ENCODE measurements at regions not wholly inside any gene's neighbourhood (a gene's known extent, or its start where the extent isn't known, plus 50 kb on each side); places are given as distances from the start of the nearest gene placed in this dataset.

DNA sequence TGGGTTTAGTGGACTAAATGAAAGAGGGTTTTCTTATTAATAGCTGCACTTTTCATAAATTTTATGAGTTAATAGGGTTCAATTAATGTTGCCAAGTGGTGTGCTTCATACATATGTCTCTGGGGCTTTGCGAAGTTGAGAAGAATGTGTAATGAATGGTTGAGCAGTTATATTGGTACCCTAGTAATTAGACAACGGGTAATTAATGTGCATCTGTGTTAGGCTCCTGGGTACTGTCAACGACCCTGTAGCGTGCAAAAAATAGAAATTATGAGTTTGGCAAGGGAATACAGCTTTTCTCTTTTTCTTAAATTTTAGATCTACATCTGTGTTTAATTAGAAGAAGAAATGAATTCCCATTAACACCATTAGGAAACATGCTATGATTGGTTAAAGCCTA, 1027.7 kb downstream of the ARAP2 start:
- Histone ChIP-seq H3K9ac (ENCODE audit: low read length) (no peak overlapping the region), H4K8ac (ENCODE audit: low read length) (no peak overlapping the region)

DNA sequence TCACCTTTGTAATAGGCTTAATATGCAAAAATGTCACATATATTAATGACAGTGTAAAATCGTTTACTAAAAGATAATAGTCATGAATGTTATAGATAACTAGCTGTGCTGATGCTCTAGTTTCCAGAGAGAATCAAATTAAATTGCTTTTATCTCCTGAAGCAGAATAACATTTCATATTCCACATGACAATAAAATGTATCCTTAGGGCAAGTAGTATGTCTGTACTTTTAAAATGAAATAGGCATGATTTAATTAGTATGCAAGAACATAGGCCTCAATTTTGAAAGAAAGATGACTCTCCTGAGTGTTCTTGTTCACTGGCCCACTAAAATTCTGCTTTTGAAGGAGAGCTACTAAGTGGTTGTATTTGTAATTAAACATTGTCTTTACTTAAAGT, 1027.0 kb downstream of the ARAP2 start:
- Histone ChIP-seq H3K18ac (ENCODE audit: low read depth in 1 of 2, low read length in 2 of 2) (no peak overlapping the region), H3K4me1 (ENCODE audit: control insufficient read depth, insufficient read depth, low read depth, low read length) (no peaks in the 10 kb centered on the region), H3K9me3 (ENCODE audit: control insufficient read depth, low read length) (no peaks in the 10 kb centered on the region), H2BK120ac (ENCODE audit: low read depth, low read length) (no peak overlapping the region), H2AFZ (ENCODE audit: low read depth, low read length) (no peak overlapping the region), H2BK12ac (ENCODE audit: low read length in 2 of 2) (no peak overlapping the region), H4K8ac (ENCODE audit: low read length) (no peak overlapping the region), H3K14ac (ENCODE audit: low read length in 2 of 2) (no peak overlapping the region), H3K4ac (ENCODE audit: low read depth in 1 of 2, low read length in 2 of 2) (no peak overlapping the region), H3K9ac (ENCODE audit: low read length) (no peak overlapping the region), H3K4me2 (ENCODE audit: low read length, poor library complexity, severe bottlenecking) (no peak overlapping the region), H2BK15ac (ENCODE audit: low read depth, poor library complexity, severe bottlenecking) (no peak overlapping the region), H2AK5ac (ENCODE audit: low read length, severe bottlenecking) (no peak overlapping the region), H4K91ac (ENCODE audit: low read length) (no peak overlapping the region), H2BK5ac (ENCODE audit: low read depth, low read length, poor library complexity, severe bottlenecking) (no peak overlapping the region), H3K79me1 (replicated peaks; ENCODE audit: low read length, poor library complexity, severe bottlenecking) (no peaks in the 10 kb centered on the region), H3K27ac (ENCODE audit: low read length, poor library complexity, severe bottlenecking) (no peak overlapping the region), H3K4me3 (ENCODE audit: insufficient read depth in 1 of 2, low read depth in 1 of 2, low read length in 2 of 2) (no peak overlapping the region), H3K23ac (ENCODE audit: low read length in 2 of 2) (no peak overlapping the region), H3K36me3 (ENCODE audit: control insufficient read depth in 1 of 2, insufficient read depth in 2 of 2, low read depth in 1 of 2, low read length in 2 of 2) (no peaks in the 10 kb centered on the region), H3K27me3 (ENCODE audit: control insufficient read depth in 1 of 2, insufficient read depth in 1 of 2, low read length in 2 of 2) (no peaks in the 10 kb centered on the region)
- no peak for DNase-seq
- WGBS = no CpG with 5 or more reads among the region's 1 CpG

More for the DNA sequence above, 1027.7 kb downstream of the ARAP2 start:
- no peak overlapping the region for H3K23ac ChIP-seq (ENCODE audit: low read length in 2 of 2)
- H2BK5ac ChIP-seq (ENCODE audit: low read depth, low read length, poor library complexity, severe bottlenecking) = no peak overlapping the region
- no peak overlapping the region for H2BK15ac ChIP-seq (ENCODE audit: low read depth, poor library complexity, severe bottlenecking)
- H4K91ac ChIP-seq (ENCODE audit: low read length) = no peak overlapping the region
- no peak overlapping the region for H2AFZ ChIP-seq (ENCODE audit: low read depth, low read length)
- no peaks in the 10 kb centered on the region for H3K9me3 ChIP-seq (ENCODE audit: control insufficient read depth, low read length)
- no peaks in the 10 kb centered on the region for H3K4me1 ChIP-seq (ENCODE audit: control insufficient read depth, insufficient read depth, low read depth, low read length)
- H3K4me3 ChIP-seq (ENCODE audit: insufficient read depth in 1 of 2, low read depth in 1 of 2, low read length in 2 of 2) = no peak overlapping the region
- no peak overlapping the region for H2AK5ac ChIP-seq (ENCODE audit: low read length, severe bottlenecking)
- H3K4ac ChIP-seq (ENCODE audit: low read depth in 1 of 2, low read length in 2 of 2) = no peak overlapping the region
- H3K79me1 ChIP-seq (replicated peaks; ENCODE audit: low read length, poor library complexity, severe bottlenecking) = no peaks in the 10 kb centered on the region
- H3K27ac ChIP-seq (ENCODE audit: low read length, poor library complexity, severe bottlenecking) = no peak overlapping the region
- no peak overlapping the region for H3K18ac ChIP-seq (ENCODE audit: low read depth in 1 of 2, low read length in 2 of 2)
- H3K27me3 ChIP-seq (ENCODE audit: control insufficient read depth in 1 of 2, insufficient read depth in 1 of 2, low read length in 2 of 2) = no peaks in the 10 kb centered on the region
- no peaks in the 10 kb centered on the region for H3K36me3 ChIP-seq (ENCODE audit: control insufficient read depth in 1 of 2, insufficient read depth in 2 of 2, low read depth in 1 of 2, low read length in 2 of 2)
- 98% methylated on average over 2 of the region's 4 CpGs for WGBS
- no peak overlapping the region for H3K4me2 ChIP-seq (ENCODE audit: low read length, poor library complexity, severe bottlenecking)
- H3K14ac ChIP-seq (ENCODE audit: low read length in 2 of 2) = no peak overlapping the region
- no peak overlapping the region for H2BK120ac ChIP-seq (ENCODE audit: low read depth, low read length)
- no peak for DNase-seq
- no peak overlapping the region for H2BK12ac ChIP-seq (ENCODE audit: low read length in 2 of 2)

DNA sequence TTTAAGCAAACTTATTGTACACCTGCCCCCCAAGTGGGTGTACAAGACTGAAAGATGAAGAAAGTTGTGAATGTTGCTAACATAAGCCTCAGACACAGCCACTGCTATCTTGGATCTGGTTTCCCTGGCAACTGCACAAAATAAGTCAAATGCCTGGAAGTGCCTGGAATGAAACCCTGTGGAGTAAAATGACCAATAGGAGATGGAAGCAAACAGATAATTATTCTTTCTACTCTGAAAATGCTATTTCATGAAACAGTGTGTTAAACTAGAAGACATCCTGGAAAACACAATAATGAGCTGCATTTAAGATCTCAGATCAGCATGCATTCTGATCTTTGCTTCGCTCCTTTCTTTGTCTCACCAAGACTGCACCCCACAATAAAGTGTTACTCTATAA, 1016.0 kb downstream of the ARAP2 start:
- 89% methylated on average over 1 of the region's 1 CpG for WGBS
- Histone ChIP-seq H2BK120ac (ENCODE audit: low read depth, low read length) (no peak overlapping the region), H3K14ac (ENCODE audit: low read length in 2 of 2) (no peak overlapping the region), H4K8ac (ENCODE audit: low read length) (no peak overlapping the region), H3K4ac (ENCODE audit: low read depth in 1 of 2, low read length in 2 of 2) (no peak overlapping the region), H3K79me1 (replicated peaks; ENCODE audit: low read length, poor library complexity, severe bottlenecking) (no peaks in the 10 kb centered on the region), H3K27ac (ENCODE audit: low read length, poor library complexity, severe bottlenecking) (no peak overlapping the region), H3K4me2 (ENCODE audit: low read length, poor library complexity, severe bottlenecking) (no peak overlapping the region), H3K4me1 (ENCODE audit: control insufficient read depth, insufficient read depth, low read depth, low read length) (no peaks in the 10 kb centered on the region), H3K9ac (ENCODE audit: low read length) (no peak overlapping the region), H2AK5ac (ENCODE audit: low read length, severe bottlenecking) (no peak overlapping the region), H3K27me3 (ENCODE audit: control insufficient read depth in 1 of 2, insufficient read depth in 1 of 2, low read length in 2 of 2) (no peaks in the 10 kb centered on the region), H3K18ac (ENCODE audit: low read depth in 1 of 2, low read length in 2 of 2) (no peak overlapping the region), H3K9me3 (ENCODE audit: control insufficient read depth, low read length) (no peaks in the 10 kb centered on the region), H2AFZ (ENCODE audit: low read depth, low read length) (no peak overlapping the region), H2BK15ac (ENCODE audit: low read depth, poor library complexity, severe bottlenecking) (no peak overlapping the region), H3K23ac (ENCODE audit: low read length in 2 of 2) (no peak overlapping the region), H2BK12ac (ENCODE audit: low read length in 2 of 2) (no peak overlapping the region), H3K36me3 (ENCODE audit: control insufficient read depth in 1 of 2, insufficient read depth in 2 of 2, low read depth in 1 of 2, low read length in 2 of 2) (no peaks in the 10 kb centered on the region), H3K4me3 (ENCODE audit: insufficient read depth in 1 of 2, low read depth in 1 of 2, low read length in 2 of 2) (no peak overlapping the region), H4K91ac (ENCODE audit: low read length) (no peak overlapping the region), H2BK5ac (ENCODE audit: low read depth, low read length, poor library complexity, severe bottlenecking) (no peak overlapping the region)
- peak; percentile 23 for DNase-seq

DNA sequence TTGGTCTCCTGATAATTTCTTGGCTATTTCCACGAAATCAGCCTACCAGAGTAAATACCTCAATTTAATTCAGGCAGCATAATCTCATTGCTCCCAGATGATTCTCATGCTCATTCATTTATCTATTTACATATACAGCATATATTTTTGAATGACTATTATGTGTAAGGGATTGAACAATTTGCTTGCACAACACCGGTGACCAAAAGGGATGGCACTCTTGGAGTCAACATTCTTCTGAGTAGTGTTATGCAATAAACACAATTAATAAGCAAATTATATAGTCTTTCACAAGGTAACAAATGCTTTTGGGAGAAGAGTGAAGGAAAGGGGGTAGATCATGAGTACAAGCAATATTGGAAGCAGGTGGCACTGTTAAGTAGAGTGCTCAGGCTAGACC, 1015.3 kb downstream of the ARAP2 start:
- H3K27me3 ChIP-seq (ENCODE audit: control insufficient read depth in 1 of 2, insufficient read depth in 1 of 2, low read length in 2 of 2) = no peaks in the 10 kb centered on the region
- H2BK12ac ChIP-seq (ENCODE audit: low read length in 2 of 2) = no peak overlapping the region
- H3K18ac ChIP-seq (ENCODE audit: low read depth in 1 of 2, low read length in 2 of 2) = no peak overlapping the region
- H2AFZ ChIP-seq (ENCODE audit: low read depth, low read length) = no peak overlapping the region
- H3K27ac ChIP-seq (ENCODE audit: low read length, poor library complexity, severe bottlenecking) = no peak overlapping the region
- whole genome bisulfite sequencing = no CpG with 5 or more reads among the region's 2 CpGs
- H3K14ac ChIP-seq (ENCODE audit: low read length in 2 of 2) = no peak overlapping the region
- peaks cover under 1% of the 10 kb centered on the region for H3K9me3 ChIP-seq (ENCODE audit: control insufficient read depth, low read length)
- H3K4me3 ChIP-seq (ENCODE audit: insufficient read depth in 1 of 2, low read depth in 1 of 2, low read length in 2 of 2) = no peak overlapping the region
- H4K91ac ChIP-seq (ENCODE audit: low read length) = no peak overlapping the region
- no peaks in the 10 kb centered on the region for H3K79me1 ChIP-seq (replicated peaks; ENCODE audit: low read length, poor library complexity, severe bottlenecking)
- H4K8ac ChIP-seq (ENCODE audit: low read length) = no peak overlapping the region
- no peaks in the 10 kb centered on the region for H3K4me1 ChIP-seq (ENCODE audit: control insufficient read depth, insufficient read depth, low read depth, low read length)
- H3K4ac ChIP-seq (ENCODE audit: low read depth in 1 of 2, low read length in 2 of 2) = no peak overlapping the region
- H3K4me2 ChIP-seq (ENCODE audit: low read length, poor library complexity, severe bottlenecking) = no peak overlapping the region
- no peak overlapping the region for H2BK15ac ChIP-seq (ENCODE audit: low read depth, poor library complexity, severe bottlenecking)
- H3K9ac ChIP-seq (ENCODE audit: low read length) = no peak overlapping the region
- no peak overlapping the region for H3K23ac ChIP-seq (ENCODE audit: low read length in 2 of 2)
- no peak overlapping the region for H2AK5ac ChIP-seq (ENCODE audit: low read length, severe bottlenecking)
- H2BK5ac ChIP-seq (ENCODE audit: low read depth, low read length, poor library complexity, severe bottlenecking) = no peak overlapping the region
- H2BK120ac ChIP-seq (ENCODE audit: low read depth, low read length) = no peak overlapping the region
- no peaks in the 10 kb centered on the region for H3K36me3 ChIP-seq (ENCODE audit: control insufficient read depth in 1 of 2, insufficient read depth in 2 of 2, low read depth in 1 of 2, low read length in 2 of 2)
- DNase-seq = no peak
